Fibroblast of skin of scalp (primary cell): ENCODE measurements at regions not wholly inside any gene's neighbourhood (a gene's known extent, or its start where the extent isn't known, plus 50 kb on each side); places are given as distances from the start of the nearest gene placed in this dataset.

Experiments
- DNase-seq: peaks from one replicate; pipeline ENCODE4 v3.0.0-alpha.2; 2013

DNA sequence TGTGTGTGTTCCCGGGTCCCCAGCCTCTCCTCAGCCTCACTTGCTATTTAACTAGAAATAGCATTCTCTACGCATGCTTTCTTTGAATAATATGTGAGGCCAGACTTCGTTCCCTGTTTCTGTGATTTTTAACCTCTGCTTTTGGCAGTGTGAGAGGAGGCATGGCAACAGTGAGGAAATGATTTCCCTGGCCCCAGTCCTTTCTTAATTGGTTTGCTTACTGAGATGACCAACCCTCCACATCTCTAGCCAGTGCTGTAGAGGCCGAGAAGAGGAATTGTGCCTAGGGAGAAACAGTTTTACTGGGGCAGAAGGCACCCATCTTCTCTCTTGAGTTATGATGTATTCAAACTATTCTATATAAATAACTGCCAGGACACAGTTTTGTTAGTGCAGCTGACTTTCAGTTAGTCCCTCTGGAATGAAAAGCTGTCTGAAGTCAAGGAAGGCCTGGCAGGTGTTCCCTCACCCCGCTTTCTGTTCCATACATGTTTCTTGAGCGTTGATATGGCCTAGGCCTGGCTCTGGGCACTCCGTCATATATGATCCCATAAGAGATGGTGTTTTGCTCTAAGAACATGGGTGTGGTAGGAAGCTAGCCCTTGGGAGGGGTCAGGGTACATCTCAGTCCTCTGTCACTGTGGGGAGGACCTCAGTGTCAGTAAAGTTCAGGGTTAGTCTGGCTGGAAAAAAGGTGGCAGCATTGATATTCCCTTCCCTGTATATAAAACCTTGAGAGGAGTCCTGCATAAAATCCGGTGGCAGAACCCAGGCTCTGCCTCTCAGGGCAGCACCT lies 73.7 kb upstream of the NPAS1 start:
- DNase-seq = no peak

DNA sequence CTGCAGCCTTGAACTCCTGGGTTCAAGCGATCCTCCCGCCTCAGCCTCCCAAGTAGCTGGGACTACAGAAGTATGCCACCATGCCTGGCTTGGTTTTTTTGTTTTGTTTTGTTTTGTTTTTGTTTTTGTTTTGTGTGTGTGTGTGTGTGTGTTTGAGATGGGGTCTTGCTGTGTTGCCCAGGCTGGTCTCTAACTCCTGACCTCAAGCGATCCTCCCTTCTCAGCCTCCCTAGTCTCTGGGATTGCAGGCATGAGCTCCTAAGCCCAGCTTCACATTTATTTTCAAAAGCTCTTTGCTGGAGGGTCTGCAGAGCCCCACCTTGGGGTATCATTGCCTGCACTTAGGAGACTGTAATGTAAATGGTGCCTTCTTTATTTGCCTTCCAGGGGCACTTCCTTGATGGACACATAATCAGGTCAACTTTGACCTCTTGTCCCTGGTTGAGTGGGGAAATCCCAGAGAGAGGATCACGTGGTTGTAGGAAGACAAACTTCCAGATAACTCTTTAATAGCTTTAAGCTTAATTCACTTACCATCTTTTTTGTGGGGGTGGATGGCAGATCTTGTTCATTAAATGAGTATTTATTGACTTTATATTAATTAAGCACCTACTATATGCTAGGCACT lies 72.9 kb upstream of the NPAS1 start:
- DNase-seq = no peak

DNA sequence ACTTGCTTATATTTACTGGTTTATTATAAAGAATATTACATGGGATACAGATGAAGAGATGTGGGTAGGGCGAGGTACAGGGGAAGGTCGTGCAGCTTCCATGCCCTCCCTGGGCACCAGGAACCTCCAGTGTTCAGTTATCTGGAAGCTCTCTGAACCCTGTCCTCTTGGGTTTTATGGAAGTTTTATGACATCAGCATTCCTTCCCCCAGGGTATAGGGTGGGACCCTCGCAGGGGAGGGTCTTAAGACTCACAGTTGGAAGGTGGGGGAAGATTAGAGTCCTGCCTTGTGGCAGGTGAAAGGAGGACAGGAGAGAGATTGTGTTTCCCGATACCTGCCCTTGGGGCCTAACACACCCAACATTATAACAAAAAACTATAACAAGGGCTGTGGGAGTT lies 71.8 kb upstream of the NPAS1 start:
- no peak for DNase-seq

DNA sequence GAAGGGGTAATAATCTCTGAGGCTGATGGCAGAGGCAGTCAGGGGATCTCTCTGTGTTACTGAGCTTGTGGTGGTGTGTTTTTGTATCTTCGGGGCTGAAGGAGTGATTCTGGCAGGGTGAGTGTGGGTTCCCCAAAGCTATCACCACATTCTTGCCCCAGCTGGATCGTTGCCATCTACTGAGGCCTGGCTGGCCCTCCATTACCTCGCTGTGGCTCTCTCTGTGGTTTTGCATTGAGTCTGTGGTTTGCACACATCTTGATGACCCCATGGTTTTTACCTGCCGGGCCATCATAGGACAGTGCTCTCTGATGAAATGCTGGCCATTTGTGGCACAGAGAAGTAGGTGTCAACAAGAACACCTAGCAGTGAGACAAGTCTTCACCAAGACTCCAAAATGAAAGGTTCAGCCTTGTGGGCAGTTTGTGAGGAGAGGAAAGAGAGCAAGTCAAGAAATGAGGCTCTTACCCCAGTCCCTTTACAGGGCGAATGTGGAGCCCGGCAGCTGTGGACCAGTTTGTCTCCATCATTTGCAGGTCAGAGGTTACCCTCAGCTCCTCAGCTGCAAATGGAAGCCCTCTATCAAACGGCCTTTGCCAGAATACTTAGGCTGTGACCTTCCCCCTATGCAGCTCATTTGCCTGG lies 69.0 kb upstream of the NPAS1 start:
- DNase-seq = no peak

DNA sequence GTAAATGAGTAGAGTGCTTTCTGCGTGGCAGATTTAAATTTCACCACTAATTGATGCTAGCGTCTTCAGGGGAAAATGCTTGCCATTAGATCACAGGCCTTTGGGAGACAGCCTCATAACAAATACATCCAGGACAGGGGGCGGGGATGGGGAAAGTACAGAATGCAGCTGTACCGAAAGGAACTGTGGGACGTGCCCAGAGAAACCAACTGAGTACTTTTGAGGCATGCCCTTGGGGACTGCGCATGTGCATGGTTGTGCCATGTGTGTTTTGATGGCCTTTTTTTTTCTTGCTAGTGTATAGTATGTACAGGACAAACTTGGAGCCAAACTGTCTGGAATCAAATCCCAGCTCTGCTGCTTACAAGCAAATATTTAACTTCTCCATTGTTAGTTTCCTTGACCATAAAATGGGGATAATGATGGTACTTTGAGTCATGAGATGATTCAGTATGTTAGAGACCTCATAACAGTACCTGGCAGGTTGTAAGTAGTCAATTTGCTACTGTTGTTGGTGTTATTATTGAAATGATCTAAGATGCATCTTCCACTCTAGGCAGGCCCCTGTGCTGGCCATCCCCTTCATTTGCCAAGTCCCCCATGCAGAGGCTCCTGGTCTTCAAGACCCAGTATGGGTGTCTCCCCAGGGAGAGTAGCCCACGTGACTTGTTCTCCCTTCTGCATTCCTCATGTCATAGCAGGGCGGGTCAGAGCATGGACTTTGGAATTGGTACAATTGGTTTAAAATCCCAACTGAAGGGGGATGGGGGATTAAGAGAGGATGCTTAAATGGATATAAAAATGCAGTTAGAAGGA lies 68.3 kb upstream of the NPAS1 start:
- peak; percentile 52 for DNase-seq

DNA sequence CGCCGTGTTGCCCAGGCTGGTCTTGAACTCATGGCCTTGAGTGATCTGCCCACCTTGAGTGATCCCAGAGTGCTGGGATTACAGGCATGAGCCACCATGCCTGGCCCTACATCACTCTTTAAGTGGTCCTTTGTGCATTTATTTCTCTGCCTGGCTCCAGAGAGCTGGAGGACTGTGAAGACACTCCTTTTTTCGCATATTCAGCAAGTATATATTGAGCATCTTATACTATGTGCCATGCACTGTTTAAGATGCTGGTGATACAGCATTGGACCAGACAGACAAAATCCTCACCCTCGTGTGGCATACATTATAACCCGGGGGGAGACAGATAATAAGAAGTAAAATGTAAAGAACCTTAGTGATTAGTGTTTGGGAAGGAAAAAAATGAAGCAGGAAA lies 66.8 kb upstream of the NPAS1 start:
- DNase-seq = no peak

DNA sequence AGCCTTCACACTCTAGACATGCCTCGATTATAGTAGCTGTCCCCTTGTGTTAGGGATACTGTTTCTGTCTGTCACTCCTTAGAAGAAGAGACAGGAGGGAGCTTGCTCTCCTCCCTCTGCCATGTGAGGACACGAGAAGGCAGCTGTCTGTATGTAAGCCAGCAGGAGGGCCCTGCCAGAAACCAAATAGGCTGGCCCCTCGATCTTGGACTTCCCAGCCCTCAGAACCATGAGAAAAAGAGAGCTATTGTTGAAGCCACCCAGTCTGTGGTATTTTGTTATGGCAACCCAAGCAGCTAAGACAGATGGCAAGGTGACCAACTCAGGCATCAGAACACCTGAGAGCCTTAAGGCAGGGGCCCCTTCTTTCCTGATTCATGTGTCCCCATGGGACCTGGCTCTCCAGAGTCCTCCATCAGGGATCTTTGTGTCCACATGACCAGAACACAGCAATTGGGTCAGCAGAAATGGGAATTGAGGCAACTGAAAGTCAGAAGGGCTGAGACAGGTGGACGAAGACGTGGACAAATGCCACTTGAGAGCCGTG lies 65.6 kb upstream of the NPAS1 start:
- DNase-seq = no peak

DNA sequence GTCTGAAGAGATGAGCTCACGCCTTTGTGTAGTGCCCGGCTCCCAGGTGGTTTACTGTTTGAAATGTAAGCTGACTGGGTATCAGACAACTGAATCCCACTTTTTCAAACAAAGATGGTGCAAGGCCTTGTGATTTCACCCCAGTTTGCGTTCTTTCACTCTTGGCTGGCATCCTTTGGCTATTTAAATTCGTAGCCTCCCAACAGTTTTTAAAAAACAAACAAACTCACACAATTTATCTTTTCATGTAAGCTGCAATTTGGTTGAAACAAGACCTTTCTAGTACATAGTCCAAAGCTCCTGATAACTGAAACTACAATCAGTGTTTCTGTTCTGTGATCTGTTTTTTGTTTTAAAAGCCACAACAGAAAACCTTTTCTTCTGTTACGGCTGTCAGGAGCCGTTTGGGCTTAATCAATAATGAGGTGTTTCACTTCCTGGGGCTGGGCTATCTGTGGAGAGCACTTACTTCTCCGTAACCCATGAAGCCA lies 65.1 kb upstream of the NPAS1 start:
- no peak for DNase-seq

DNA sequence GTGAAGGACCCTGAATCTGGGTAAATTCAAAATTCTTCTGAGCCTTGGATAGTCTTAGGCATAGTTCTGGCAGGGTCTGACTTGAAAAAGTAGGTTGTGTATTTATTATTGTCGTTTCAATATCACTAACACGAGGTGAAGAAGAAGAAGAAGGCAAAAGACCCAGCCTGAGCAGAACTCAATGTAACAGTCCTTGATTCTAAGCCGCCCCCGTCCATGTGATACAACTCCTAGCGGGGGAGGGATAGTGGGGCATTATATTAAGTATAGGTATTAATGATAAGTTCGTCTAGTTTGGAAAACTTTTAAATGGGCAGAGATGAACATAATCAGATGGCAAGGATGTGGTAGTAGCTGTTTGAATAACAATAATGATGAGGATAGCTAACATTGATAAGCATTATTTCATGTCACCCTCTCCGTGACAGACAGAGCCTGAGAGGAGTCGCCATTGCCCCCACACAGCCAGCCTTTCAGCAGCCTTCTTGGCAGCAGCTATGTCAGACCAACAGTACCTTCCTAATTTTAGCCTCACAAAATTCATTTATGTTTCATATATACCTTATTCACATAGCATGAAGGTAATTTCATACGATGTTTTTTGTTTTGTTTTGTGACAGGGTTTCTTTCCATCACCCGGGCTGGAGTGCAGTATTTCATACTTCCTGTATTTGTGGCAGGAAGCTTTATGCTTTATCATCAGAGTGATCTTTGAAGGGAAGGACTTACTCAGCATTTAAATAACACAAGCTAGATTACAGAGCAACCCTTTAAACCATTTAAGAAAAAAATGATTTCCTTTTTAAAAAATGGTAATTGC lies 64.4 kb upstream of the NPAS1 start:
- DNase-seq = peak; percentile 44

DNA sequence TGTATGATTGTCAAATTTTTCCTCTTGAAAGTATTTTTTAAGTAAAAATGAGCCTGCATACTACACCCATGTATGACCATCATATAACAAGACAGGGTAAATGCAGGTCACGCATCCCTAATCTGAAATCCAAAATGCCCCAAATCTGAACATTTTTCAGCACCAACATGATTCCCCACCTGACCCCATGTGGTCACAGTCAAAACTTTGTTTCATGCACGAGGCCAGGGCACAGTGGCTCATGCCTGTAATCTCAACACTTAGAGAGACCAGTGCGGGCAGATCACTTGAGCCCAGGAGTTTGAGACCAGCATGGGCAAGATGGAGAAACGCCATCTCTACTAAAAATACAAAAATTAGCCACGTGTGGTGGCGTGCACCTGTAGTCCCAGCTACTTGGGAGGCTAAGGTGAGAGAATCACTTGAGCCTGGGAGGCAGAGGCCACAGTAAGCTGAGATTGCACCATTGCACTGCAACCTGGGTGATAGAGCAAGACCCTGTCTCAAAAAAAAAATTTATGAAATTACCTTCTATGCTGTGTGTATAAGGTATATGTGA lies 63.7 kb upstream of the NPAS1 start:
- DNase-seq = no peak

DNA sequence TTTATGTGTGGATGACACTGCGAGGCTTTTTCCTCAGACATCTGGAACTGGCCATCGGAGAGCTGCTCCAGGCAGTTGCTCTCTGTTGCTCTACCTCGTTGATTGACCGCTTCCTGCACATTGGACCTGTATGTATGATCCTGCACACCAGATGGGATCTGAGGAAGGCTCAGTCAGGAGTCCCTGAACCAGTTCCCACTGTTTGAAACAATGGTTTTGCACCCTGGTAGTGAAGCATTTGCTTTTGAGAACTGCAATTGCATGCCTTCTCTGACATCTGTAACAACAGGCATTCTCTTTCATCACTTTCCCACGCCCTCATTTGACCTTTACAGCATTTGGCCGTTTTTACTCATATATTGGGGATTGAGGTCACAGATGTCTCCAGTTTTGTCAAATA lies 61.1 kb upstream of the NPAS1 start:
- peak; percentile 61 for DNase-seq

DNA sequence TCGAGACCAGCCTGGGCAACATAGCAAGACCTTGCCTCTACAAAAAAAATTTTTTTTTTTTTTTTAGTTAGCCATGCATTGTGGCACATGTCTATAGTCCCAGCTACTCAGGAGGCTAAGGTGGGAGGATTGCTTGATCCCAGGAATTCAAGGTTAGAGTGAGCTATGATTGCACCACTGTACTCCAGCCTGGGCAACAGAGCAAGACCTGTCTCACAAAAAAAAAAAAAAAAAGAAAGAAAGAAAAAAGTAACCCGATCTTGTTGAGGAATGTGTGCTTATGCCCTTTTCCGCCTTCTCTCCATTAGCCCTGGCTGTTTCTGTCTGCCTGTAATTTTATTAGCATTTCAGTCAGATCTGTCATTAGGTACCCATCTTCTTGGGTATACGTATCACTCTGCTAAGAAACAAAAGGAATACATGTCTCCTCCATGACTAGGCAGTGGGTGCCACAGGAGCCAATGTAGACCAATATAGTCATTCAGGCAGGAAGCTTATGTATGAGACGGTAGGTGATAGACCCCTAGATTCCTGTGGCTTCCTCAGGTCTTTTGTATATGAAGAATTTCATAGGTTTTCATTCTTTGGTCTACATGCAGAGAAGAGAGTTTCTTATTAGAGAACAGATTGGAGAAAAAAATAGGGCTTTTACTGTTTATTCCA lies 59.6 kb upstream of the NPAS1 start:
- DNase-seq = no peak

DNA sequence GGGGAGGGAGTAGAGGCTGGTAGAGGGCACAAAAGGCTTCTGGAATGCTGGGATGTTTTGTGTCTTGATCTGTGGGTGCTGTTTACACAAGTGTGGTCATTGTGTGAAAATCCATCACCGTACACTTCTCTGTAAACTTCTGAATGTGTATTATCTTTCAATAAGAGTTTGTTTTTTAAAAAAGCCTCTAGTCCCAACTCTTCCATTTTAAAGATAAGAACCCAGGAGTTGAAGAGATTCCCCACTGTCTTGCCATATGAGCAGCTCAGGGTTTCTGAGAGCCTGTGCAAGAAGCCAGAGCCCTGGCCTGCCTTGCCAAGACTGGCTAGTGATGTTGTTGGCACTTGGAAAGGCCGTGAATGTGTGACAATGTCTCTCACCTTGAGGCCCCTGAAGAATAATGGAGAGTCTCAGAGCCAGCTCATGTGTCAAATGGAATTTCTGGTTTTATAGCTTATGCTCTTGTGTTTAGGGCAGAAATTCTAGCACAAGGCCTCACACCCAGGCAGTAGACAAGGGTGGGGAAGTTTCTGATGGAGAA lies 57.5 kb upstream of the NPAS1 start:
- no peak for DNase-seq

DNA sequence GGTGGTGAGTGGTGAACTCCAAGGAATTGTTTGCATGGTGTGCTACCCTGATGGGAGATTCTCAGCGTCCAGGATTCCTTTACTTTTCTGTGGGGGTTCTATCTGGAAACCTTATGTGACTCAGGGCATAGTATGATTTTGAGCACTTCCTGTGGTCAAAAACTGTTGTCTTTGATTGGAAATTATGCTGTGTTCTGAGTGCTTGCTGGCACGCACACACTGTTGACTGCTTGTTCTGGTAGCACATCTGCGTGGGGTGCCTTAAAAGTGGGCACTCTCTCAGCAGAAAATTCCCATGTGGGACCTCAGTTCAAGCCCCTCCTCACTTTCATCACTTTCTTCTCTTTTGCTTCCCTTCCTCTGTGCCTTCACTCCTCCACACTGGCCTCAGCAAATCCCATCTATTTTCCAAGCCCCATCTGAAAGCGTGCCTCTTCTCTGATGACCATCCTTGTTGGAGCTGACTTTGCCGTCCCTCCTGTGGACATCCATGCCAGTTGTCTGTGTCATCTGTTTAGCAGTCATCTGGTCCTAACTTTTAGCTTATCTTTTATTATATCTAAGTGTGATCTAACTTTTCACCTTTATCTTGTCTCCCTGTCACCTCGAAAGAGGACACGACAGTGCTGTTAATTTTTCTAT lies 56.4 kb upstream of the NPAS1 start:
- peak; percentile 99 for DNase-seq

DNA sequence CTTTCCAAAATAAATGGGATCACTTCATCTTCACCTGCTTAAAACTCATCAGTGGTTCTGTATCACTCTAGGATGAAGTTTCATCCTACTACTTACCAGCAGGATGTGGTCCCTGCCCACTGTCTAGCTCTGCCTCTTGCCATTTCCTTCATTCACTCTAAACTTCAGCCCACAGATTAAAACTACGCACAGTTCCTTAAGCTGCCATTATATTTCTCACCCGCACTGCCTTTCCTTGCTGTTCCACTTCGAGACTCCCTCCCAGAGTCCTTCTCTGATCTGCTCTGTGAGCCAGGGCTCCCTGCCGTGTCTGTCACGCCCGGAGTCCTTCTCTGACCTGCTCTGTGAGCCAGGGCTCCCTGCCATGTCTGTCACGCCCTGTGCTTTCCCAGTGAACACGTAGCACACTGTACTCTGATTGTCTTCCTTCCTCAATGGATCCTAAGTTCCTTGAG lies 52.0 kb upstream of the NPAS1 start:
- peak; percentile 34 for DNase-seq
